ENCODE measurements at regions not wholly inside any gene's neighbourhood (a gene's known extent, or its start where the extent isn't known, plus 50 kb on each side); places are given as distances from the start of the nearest gene placed in this dataset.
A peak's percentile ranks its signal among the peaks of the same experiment; 100 is the strongest.

- Histone ChIP-seq H3K4me3 (no peak overlapping the region), H3K4me2 (no peak overlapping the region), H3K36me3 (replicated peaks; ENCODE audit: insufficient read depth, low read depth) (no peaks in the 10 kb centered on the region), H4K20me1 (ENCODE audit: insufficient read depth, poor library complexity, severe bottlenecking) (no peaks in the 10 kb centered on the region), H2AFZ (no peak overlapping the region), H3K9me2 (replicated peaks; ENCODE audit: insufficient read depth) (no peaks in the 10 kb centered on the region), H3K27me3 (no peaks in the 10 kb centered on the region), H3K79me2 (no peaks in the 10 kb centered on the region), H3K4me1 (ENCODE audit: insufficient read depth) (peaks cover 11% of the 10 kb centered on the region), H3K9me3 (ENCODE audit: low read depth) (no peaks in the 10 kb centered on the region), H3K27ac (peak overlapping the region; percentile 65)
- TF ChIP-seq EZH2 (IDR thresholded peaks at IDR 0.05; ENCODE audit: borderline replicate concordance) (no peak), EZH2phosphoT487 (IDR thresholded peaks at IDR 0.05; ENCODE audit: low read depth, severe bottlenecking, unreplicated experiment) (no peak), CTCF (IDR thresholded peaks at IDR 0.05; ENCODE audit: poor library complexity) (no peak)
- WGBS (ENCODE audit: low lambda C conversion rate, missing lambda C conversion rate) = 67% methylated on average over 1 of the region's 1 CpG
- no peak for DNase-seq (ENCODE audit: low spot score)
These were observed 68.1 kb upstream of the PELI1 start for GRCh38 chr2:64212346-64212745.

GRCh38 chr2:64212801-64213321 is 68.6 kb upstream of the PELI1 start:
- H3K4me2 ChIP-seq = no peak overlapping the region
- WGBS (ENCODE audit: low lambda C conversion rate, missing lambda C conversion rate) = 76% methylated on average over 3 of the region's 3 CpGs
- H3K9me3 ChIP-seq (ENCODE audit: low read depth) = no peaks in the 10 kb centered on the region
- no peaks in the 10 kb centered on the region for H3K27me3 ChIP-seq
- H3K27ac ChIP-seq = peak overlapping the region; percentile 65
- H3K79me2 ChIP-seq = no peaks in the 10 kb centered on the region
- DNase-seq (ENCODE audit: low spot score) = peak; percentile 41
- no peaks in the 10 kb centered on the region for H3K36me3 ChIP-seq (replicated peaks; ENCODE audit: insufficient read depth, low read depth)
- H2AFZ ChIP-seq = no peak overlapping the region
- H3K4me3 ChIP-seq = no peak overlapping the region
- no peaks in the 10 kb centered on the region for H3K9me2 ChIP-seq (replicated peaks; ENCODE audit: insufficient read depth)
- no peak for TF ChIP-seq EZH2 (IDR thresholded peaks at IDR 0.05; ENCODE audit: borderline replicate concordance)
- TF ChIP-seq EZH2phosphoT487 (IDR thresholded peaks at IDR 0.05; ENCODE audit: low read depth, severe bottlenecking, unreplicated experiment) = no peak
- no peak for TF ChIP-seq CTCF (IDR thresholded peaks at IDR 0.05; ENCODE audit: poor library complexity)
- H3K4me1 ChIP-seq (ENCODE audit: insufficient read depth) = peaks cover 11% of the 10 kb centered on the region
- H4K20me1 ChIP-seq (ENCODE audit: insufficient read depth, poor library complexity, severe bottlenecking) = no peaks in the 10 kb centered on the region

GRCh38 chr2:64213532-64214275 is 69.5 kb upstream of the PELI1 start:
- H4K20me1 ChIP-seq (ENCODE audit: insufficient read depth, poor library complexity, severe bottlenecking) = no peaks in the 10 kb centered on the region
- H3K4me3 ChIP-seq = no peak overlapping the region
- H3K9me2 ChIP-seq (replicated peaks; ENCODE audit: insufficient read depth) = no peaks in the 10 kb centered on the region
- no peak overlapping the region for H2AFZ ChIP-seq
- no peaks in the 10 kb centered on the region for H3K36me3 ChIP-seq (replicated peaks; ENCODE audit: insufficient read depth, low read depth)
- H3K27ac ChIP-seq = peak overlapping the region; percentile 29
- peaks cover 11% of the 10 kb centered on the region for H3K4me1 ChIP-seq (ENCODE audit: insufficient read depth)
- no peaks in the 10 kb centered on the region for H3K9me3 ChIP-seq (ENCODE audit: low read depth)
- TF ChIP-seq EZH2phosphoT487 (IDR thresholded peaks at IDR 0.05; ENCODE audit: low read depth, severe bottlenecking, unreplicated experiment) (no peak), EZH2 (IDR thresholded peaks at IDR 0.05; ENCODE audit: borderline replicate concordance) (no peak), CTCF (IDR thresholded peaks at IDR 0.05; ENCODE audit: poor library complexity) (no peak)
- no peaks in the 10 kb centered on the region for H3K79me2 ChIP-seq
- no peak for DNase-seq (ENCODE audit: low spot score)
- H3K27me3 ChIP-seq = no peaks in the 10 kb centered on the region
- WGBS (ENCODE audit: low lambda C conversion rate, missing lambda C conversion rate) = 84% methylated on average over 5 of the region's 5 CpGs
- H3K4me2 ChIP-seq = peak overlapping the region; percentile 28
